NCI-H2171 treated with DMSO at 0.1 percent for 48 hours (cell line): ENCODE measurements at regions not wholly inside any gene's neighbourhood (a gene's known extent, or its start where the extent isn't known, plus 50 kb on each side); places are given as distances from the start of the nearest gene placed in this dataset.
"Not testable (repeated sequence)": the region's sequence is repeated elsewhere in the genome, so short reads cannot be mapped to it uniquely, and the experiment has no call there.

Experiments used
- DNase-seq: peaks from one replicate; lab custom pipeline; 2025; lab: John Stamatoyannopoulos, UW

GRCh38 chr5:106246044-106246745, 1424.5 kb downstream of the EFNA5 start:
- DNase-seq = not testable (repeated sequence)

- no peak for DNase-seq
These were observed 1429.3 kb downstream of the EFNA5 start for GRCh38 chr5:106241409-106241808.

GRCh38 chr5:106205916-106206571, 1464.7 kb downstream of the EFNA5 start:
- no peak for DNase-seq

- DNase-seq = no peak
These were observed 1468.7 kb downstream of the EFNA5 start for GRCh38 chr5:106202035-106202434.

- DNase-seq = no peak
These were observed 1469.8 kb downstream of the EFNA5 start for GRCh38 chr5:106200971-106201370.

GRCh38 chr5:106195679-106196474, 1474.9 kb downstream of the EFNA5 start:
- no peak for DNase-seq

- peak; percentile 74 for DNase-seq
These were observed 1481.5 kb downstream of the EFNA5 start for GRCh38 chr5:106189121-106189809.

GRCh38 chr5:106185661-106186081, 1485.1 kb downstream of the EFNA5 start:
- DNase-seq = no peak

- no peak for DNase-seq
These were observed 1495.8 kb downstream of the EFNA5 start for GRCh38 chr5:106174903-106175302.

- DNase-seq = no peak
These were observed 1497.8 kb downstream of the EFNA5 start for GRCh38 chr5:106172681-106173532.

- DNase-seq = no peak
These were observed 1499.0 kb downstream of the EFNA5 start for GRCh38 chr5:106171708-106172107.

- DNase-seq = no peak
These were observed 1499.6 kb downstream of the EFNA5 start for GRCh38 chr5:106171132-106171531.

- DNase-seq = no peak
These were observed 1503.0 kb downstream of the EFNA5 start for GRCh38 chr5:106167766-106168165.

- DNase-seq = no peak
These were observed 1507.5 kb downstream of the EFNA5 start for GRCh38 chr5:106163233-106163632.

- no peak for DNase-seq
These were observed 1511.1 kb downstream of the EFNA5 start for GRCh38 chr5:106159616-106160015.

- DNase-seq = no peak
These were observed 1516.4 kb downstream of the EFNA5 start for GRCh38 chr5:106154280-106154716.

- no peak for DNase-seq
These were observed 1518.2 kb downstream of the EFNA5 start for GRCh38 chr5:106152569-106152968.

- DNase-seq = no peak
These were observed 1528.6 kb downstream of the EFNA5 start for GRCh38 chr5:106142116-106142515.

- DNase-seq = no peak
These were observed 1530.6 kb downstream of the EFNA5 start for GRCh38 chr5:106140101-106140500.

- DNase-seq = peak; percentile 3
These were observed 1534.7 kb downstream of the EFNA5 start for GRCh38 chr5:106136061-106136460.

GRCh38 chr5:106135473-106135872, 1535.3 kb downstream of the EFNA5 start:
- DNase-seq = no peak
